ACC112 (cell line): ENCODE measurements at regions not wholly inside any gene's neighbourhood (a gene's known extent, or its start where the extent isn't known, plus 50 kb on each side); places are given as distances from the start of the nearest gene placed in this dataset.
"Not testable (repeated sequence)": the region's sequence is repeated elsewhere in the genome, so short reads cannot be mapped to it uniquely, and the experiment has no call there.

Source experiments
- H2AFZ ChIP-seq: fragments of 200-600 bp; sonication (generic); one replicate; pipeline ENCODE4 v1.6.0; 2017; ENCODE audit warnings: antibody characterized with exemption, low read length; ENCODE audit not compliant: unreplicated experiment
- H3K27ac ChIP-seq: fragments of 200-600 bp; sonication (generic); 2 replicates; pipeline ENCODE4 v1.5.1; 2014; ENCODE audit warnings: low read depth, mild to moderate bottlenecking, antibody characterized with exemption, low read length, moderate library complexity
- H3K27me3 ChIP-seq: fragments of 200-600 bp; sonication (generic); 2 replicates; pipeline ENCODE4 v1.6.1; 2014; ENCODE audit warnings: mild to moderate bottlenecking, antibody characterized with exemption, low read length, moderate library complexity, mixed read lengths; ENCODE audit not compliant: insufficient read depth
- H3K36me3 ChIP-seq: fragments of 200-600 bp; sonication (generic); 2 replicates; pipeline ENCODE4 v1.6.1; 2016; ENCODE audit warnings: mild to moderate bottlenecking, antibody characterized with exemption, low read length, moderate library complexity, mixed read lengths; ENCODE audit not compliant: insufficient read depth
- H3K4me1 ChIP-seq: fragments of 200-600 bp; sonication (generic); one replicate; pipeline ENCODE4 v1.6.1; 2016; ENCODE audit warnings: low read length, mixed read lengths; ENCODE audit not compliant: insufficient read depth, unreplicated experiment, control insufficient read depth
- H3K4me3 ChIP-seq: fragments of 200-600 bp; sonication (generic); 2 replicates; pipeline ENCODE4 v1.5.1; 2014; ENCODE audit warnings: mild to moderate bottlenecking, low read depth, low read length
- H3K79me2 ChIP-seq: fragments of 200-600 bp; sonication (generic); one replicate; pipeline ENCODE4 v1.6.0; 2016; ENCODE audit warnings: low read length; ENCODE audit not compliant: control insufficient read depth, unreplicated experiment, insufficient read depth

- no peak overlapping the region for H2AFZ ChIP-seq
- no peak overlapping the region for H3K27ac ChIP-seq
- no peak overlapping the region for H3K4me3 ChIP-seq
- H3K27me3 ChIP-seq = peaks cover 47% of the 10 kb centered on the region
- no peaks in the 10 kb centered on the region for H3K36me3 ChIP-seq
- H3K4me1 ChIP-seq = no peaks in the 10 kb centered on the region
- no peaks in the 10 kb centered on the region for H3K79me2 ChIP-seq
Observed at GRCh38 chr6:109875973-109876372, 102.1 kb upstream of the GPR6 start.

GRCh38 chr6:109877028-109878004, 100.8 kb upstream of the GPR6 start:
- H3K79me2 ChIP-seq = no peaks in the 10 kb centered on the region
- H3K27ac ChIP-seq = no peak overlapping the region
- no peak overlapping the region for H3K4me3 ChIP-seq
- no peaks in the 10 kb centered on the region for H3K36me3 ChIP-seq
- H2AFZ ChIP-seq = no peak overlapping the region
- H3K4me1 ChIP-seq = no peaks in the 10 kb centered on the region
- H3K27me3 ChIP-seq = peaks cover 47% of the 10 kb centered on the region

- not testable (repeated sequence) for H3K4me1 ChIP-seq, H3K79me2 ChIP-seq, H3K27ac ChIP-seq, H3K4me3 ChIP-seq, H2AFZ ChIP-seq, H3K36me3 ChIP-seq
- H3K27me3 ChIP-seq = peaks cover 42% of the 10 kb centered on the region
Observed at GRCh38 chr6:109878005-109878690, 100.0 kb upstream of the GPR6 start.

- not testable (repeated sequence) for H3K36me3 ChIP-seq, H3K4me3 ChIP-seq, H2AFZ ChIP-seq, H3K4me1 ChIP-seq, H3K79me2 ChIP-seq, H3K27ac ChIP-seq
- peaks cover 38% of the 10 kb centered on the region for H3K27me3 ChIP-seq
Observed at GRCh38 chr6:109879081-109879480, 99.0 kb upstream of the GPR6 start.

- no peaks in the 10 kb centered on the region for H3K79me2 ChIP-seq
- no peak overlapping the region for H3K27ac ChIP-seq
- H2AFZ ChIP-seq = no peak overlapping the region
- peaks cover 33% of the 10 kb centered on the region for H3K27me3 ChIP-seq
- no peaks in the 10 kb centered on the region for H3K36me3 ChIP-seq
- H3K4me1 ChIP-seq = no peaks in the 10 kb centered on the region
- H3K4me3 ChIP-seq = no peak overlapping the region
Observed at GRCh38 chr6:109879521-109879920, 98.6 kb upstream of the GPR6 start.

GRCh38 chr6:109881069-109881468, 97.0 kb upstream of the GPR6 start:
- H3K27me3 ChIP-seq = peaks cover 26% of the 10 kb centered on the region
- H3K36me3 ChIP-seq, H3K4me1 ChIP-seq, H3K79me2 ChIP-seq, H3K4me3 ChIP-seq, H2AFZ ChIP-seq, H3K27ac ChIP-seq: not testable (repeated sequence)

GRCh38 chr6:109881953-109882490, 96.1 kb upstream of the GPR6 start:
- not testable (repeated sequence) for H3K36me3 ChIP-seq, H3K4me3 ChIP-seq, H2AFZ ChIP-seq, H3K27ac ChIP-seq, H3K79me2 ChIP-seq, H3K4me1 ChIP-seq
- peaks cover 26% of the 10 kb centered on the region for H3K27me3 ChIP-seq

- Histone ChIP-seq H3K4me1 (no peaks in the 10 kb centered on the region), H2AFZ (no peak overlapping the region), H3K79me2 (no peaks in the 10 kb centered on the region)
Observed at GRCh38 chr6:109891924-109892323, 86.2 kb upstream of the GPR6 start.

GRCh38 chr6:109892451-109893435, 85.4 kb upstream of the GPR6 start:
- no peak overlapping the region for H2AFZ ChIP-seq
- no peak overlapping the region for H3K27ac ChIP-seq
- H3K36me3 ChIP-seq = no peaks in the 10 kb centered on the region
- no peaks in the 10 kb centered on the region for H3K4me1 ChIP-seq
- peaks cover 20% of the 10 kb centered on the region for H3K27me3 ChIP-seq
- H3K79me2 ChIP-seq = no peaks in the 10 kb centered on the region
- no peak overlapping the region for H3K4me3 ChIP-seq

More at GRCh38 chr6:109891924-109892323, 86.2 kb upstream of the GPR6 start:
- Histone ChIP-seq H3K36me3 (no peaks in the 10 kb centered on the region), H3K27ac (no peak overlapping the region), H3K27me3 (peaks cover 29% of the 10 kb centered on the region), H3K4me3 (no peak overlapping the region)

GRCh38 chr6:109893606-109894005, 84.5 kb upstream of the GPR6 start:
- H3K4me1 ChIP-seq = no peaks in the 10 kb centered on the region
- no peak overlapping the region for H2AFZ ChIP-seq
- no peak overlapping the region for H3K27ac ChIP-seq
- peaks cover 14% of the 10 kb centered on the region for H3K27me3 ChIP-seq
- no peaks in the 10 kb centered on the region for H3K36me3 ChIP-seq
- H3K4me3 ChIP-seq = no peak overlapping the region; the same call in 1 of the 2 replicates
- no peaks in the 10 kb centered on the region for H3K79me2 ChIP-seq
